B cell (primary cell): ENCODE measurements at regions not wholly inside any gene's neighbourhood (a gene's known extent, or its start where the extent isn't known, plus 50 kb on each side); places are given as distances from the start of the nearest gene placed in this dataset.

Experiments
- CTCF ChIP-seq: fragments of 200-600 bp; IDR thresholded peaks from one replicate; pipeline ENCODE4 v1.8.0; 2022; ENCODE audit warnings: antibody characterized with exemption, mild to moderate bottlenecking
- EZH2 ChIP-seq: IDR thresholded peaks from 2 replicates; pipeline ENCODE4 v1.6.1; 2012; ENCODE audit warnings: borderline replicate concordance, low read depth, mild to moderate bottlenecking, moderate library complexity, low read length; ENCODE audit not compliant: insufficient read depth, poor library complexity, severe bottlenecking

- TF ChIP-seq CTCF (no peak), EZH2 (no peak)
Observed at GRCh38 chr3:176690083-176690869, 507.0 kb downstream of the TBL1XR1 start.
